Nephron (organoid): ENCODE measurements at regions not wholly inside any gene's neighbourhood (a gene's known extent, or its start where the extent isn't known, plus 50 kb on each side); places are given as distances from the start of the nearest gene placed in this dataset.

Experiments used
- H3K27ac Mint-ChIP-seq, 3 experiments: 2 replicates each; pipeline ENCODE4 v1.8.0; 2020; ENCODE audit warnings: mixed read lengths in 3 of 3, mild to moderate bottlenecking in 2 of 3, moderate library complexity in 1 of 3
- H3K27me3 Mint-ChIP-seq: 2 replicates; pipeline ENCODE4 v1.8.0; 2021; ENCODE audit warnings: low read depth, mild to moderate bottlenecking, moderate library complexity, mixed read lengths
- H3K36me3 Mint-ChIP-seq: 2 replicates; pipeline ENCODE4 v1.8.0; 2020; ENCODE audit warnings: low read depth, mixed read lengths
- H3K4me1 Mint-ChIP-seq: 2 replicates; pipeline ENCODE4 v1.8.0; 2020; ENCODE audit warnings: mixed read lengths
- H3K4me3 Mint-ChIP-seq, 3 experiments: 2 replicates each; pipeline ENCODE4 v1.8.0; 2020; ENCODE audit warnings: mild to moderate bottlenecking in 3 of 3, mixed read lengths in 3 of 3, moderate library complexity in 2 of 3
- H3K9me3 Mint-ChIP-seq: 2 replicates; pipeline ENCODE4 v1.8.0; 2020; ENCODE audit warnings: mixed read lengths
- TF ChIP-seq, protein P1 (sequence below), 3 experiments: fragments of 200-600 bp; sonication (generic); IDR thresholded peaks; one replicate each; pipeline ENCODE4 v1.5.0; 2021; ENCODE audit warnings: antibody characterized with exemption in 3 of 3; ENCODE audit not compliant: unreplicated experiment in 3 of 3

DNA sequence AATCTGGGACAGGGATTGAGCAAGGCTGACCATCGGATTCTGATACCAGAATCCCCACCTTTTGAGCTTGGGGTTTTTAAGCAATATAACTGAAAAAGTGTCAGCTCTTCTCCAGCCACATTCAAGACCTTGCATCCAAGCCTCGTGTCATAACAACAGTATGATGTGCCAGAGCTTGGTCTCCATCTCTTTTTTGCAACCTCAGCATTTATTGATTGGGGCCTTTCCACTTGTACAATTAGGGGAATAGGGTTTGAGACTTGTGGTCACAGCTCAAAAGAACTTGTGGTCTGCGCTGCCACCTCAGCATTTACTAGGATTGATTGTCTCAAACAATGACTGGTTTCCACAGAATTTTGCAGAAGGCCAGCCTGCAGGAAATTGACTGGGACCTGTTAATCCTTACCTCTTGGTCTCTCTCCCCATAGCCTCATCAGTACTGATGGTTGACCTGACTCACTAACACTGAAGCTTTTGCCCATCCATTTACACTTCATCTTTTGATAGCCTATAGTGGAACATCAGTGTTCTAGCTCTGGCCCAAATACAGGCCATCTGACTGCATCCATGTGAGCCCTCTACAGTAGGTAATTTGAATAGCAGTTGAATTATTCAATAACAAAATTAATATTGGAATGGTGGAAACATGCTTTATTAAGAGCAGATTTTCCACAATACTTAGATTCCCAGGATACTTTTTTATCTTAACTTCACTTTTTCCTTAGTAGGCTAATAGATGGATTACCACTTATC, 381.6 kb upstream of the PRR16 start:
- no peaks in the 10 kb centered on the region for H3K27me3 Mint-ChIP-seq
- no peak overlapping the region for H3K27ac Mint-ChIP-seq
- no peaks in the 10 kb centered on the region for H3K36me3 Mint-ChIP-seq
- TF ChIP-seq, protein P1, sequence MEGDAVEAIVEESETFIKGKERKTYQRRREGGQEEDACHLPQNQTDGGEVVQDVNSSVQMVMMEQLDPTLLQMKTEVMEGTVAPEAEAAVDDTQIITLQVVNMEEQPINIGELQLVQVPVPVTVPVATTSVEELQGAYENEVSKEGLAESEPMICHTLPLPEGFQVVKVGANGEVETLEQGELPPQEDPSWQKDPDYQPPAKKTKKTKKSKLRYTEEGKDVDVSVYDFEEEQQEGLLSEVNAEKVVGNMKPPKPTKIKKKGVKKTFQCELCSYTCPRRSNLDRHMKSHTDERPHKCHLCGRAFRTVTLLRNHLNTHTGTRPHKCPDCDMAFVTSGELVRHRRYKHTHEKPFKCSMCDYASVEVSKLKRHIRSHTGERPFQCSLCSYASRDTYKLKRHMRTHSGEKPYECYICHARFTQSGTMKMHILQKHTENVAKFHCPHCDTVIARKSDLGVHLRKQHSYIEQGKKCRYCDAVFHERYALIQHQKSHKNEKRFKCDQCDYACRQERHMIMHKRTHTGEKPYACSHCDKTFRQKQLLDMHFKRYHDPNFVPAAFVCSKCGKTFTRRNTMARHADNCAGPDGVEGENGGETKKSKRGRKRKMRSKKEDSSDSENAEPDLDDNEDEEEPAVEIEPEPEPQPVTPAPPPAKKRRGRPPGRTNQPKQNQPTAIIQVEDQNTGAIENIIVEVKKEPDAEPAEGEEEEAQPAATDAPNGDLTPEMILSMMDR (IDR thresholded peaks at IDR 0.05; ENCODE audit: unreplicated experiment in 3 of 3), result no peak
- H3K4me3 Mint-ChIP-seq, result no peak overlapping the region
- no peaks in the 10 kb centered on the region for H3K4me1 Mint-ChIP-seq
- H3K9me3 Mint-ChIP-seq, result no peaks in the 10 kb centered on the region

DNA sequence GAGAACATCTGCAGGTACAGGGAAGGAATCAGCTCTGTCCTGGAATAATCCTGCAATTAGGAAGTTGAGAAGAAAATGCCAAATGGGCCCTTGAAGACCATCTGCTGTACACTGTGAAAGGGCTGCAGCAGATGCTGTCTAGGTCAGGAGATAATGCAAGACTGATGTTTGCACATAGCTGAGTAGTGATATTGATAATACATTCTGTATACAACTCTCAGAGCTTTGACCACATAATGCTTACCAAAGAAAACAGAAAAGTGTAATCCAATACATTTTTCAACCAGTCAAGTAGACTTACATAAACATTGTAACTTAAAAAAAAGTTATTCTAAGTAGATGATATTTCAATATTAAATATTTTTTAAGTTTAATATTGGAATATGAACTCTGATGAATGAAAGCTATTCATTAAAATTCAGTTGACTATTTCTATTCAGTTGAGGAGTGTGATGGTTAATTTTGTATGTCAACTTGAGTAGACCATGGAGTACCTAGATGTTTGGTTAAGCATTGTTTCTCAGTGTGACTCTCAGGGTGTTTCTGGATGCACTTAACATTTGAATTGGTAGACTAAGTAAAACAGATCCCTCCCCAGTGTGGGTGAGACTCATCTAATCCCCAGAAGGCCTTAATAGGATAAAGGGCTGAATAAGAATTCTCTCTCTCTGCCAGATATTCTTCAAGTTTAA, 380.1 kb upstream of the PRR16 start:
- Mint-ChIP-seq H3K4me1 (peaks cover 3% of the 10 kb centered on the region), H3K27ac (no peak overlapping the region), H3K4me3 (no peak overlapping the region), H3K9me3 (no peaks in the 10 kb centered on the region), H3K36me3 (no peaks in the 10 kb centered on the region), H3K27me3 (no peaks in the 10 kb centered on the region)
- TF ChIP-seq, protein P1 (IDR thresholded peaks at IDR 0.05; ENCODE audit: unreplicated experiment in 3 of 3), result no peak

DNA sequence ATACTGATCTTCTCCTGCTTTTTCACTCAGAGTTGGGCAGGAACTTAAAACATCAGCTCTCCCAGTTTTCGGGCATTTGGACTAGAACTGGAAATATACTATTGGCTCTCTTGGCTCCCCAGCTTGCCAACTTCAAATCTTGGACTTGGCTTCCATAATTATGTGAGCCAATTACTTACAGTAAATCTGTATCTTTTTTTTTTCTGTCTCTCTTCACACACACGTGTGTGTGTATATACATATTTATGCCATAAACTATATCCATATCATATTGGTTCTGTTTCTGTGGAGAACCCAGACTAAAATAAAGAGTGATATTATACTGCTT, 379.6 kb upstream of the PRR16 start:
- H3K27ac Mint-ChIP-seq, result no peak overlapping the region
- no peaks in the 10 kb centered on the region for H3K36me3 Mint-ChIP-seq
- H3K4me3 Mint-ChIP-seq, result no peak overlapping the region
- no peaks in the 10 kb centered on the region for H3K27me3 Mint-ChIP-seq
- TF ChIP-seq, protein P1 (IDR thresholded peaks at IDR 0.05; ENCODE audit: unreplicated experiment in 3 of 3), result no peak
- H3K4me1 Mint-ChIP-seq, result peaks cover 5% of the 10 kb centered on the region
- H3K9me3 Mint-ChIP-seq, result no peaks in the 10 kb centered on the region

DNA sequence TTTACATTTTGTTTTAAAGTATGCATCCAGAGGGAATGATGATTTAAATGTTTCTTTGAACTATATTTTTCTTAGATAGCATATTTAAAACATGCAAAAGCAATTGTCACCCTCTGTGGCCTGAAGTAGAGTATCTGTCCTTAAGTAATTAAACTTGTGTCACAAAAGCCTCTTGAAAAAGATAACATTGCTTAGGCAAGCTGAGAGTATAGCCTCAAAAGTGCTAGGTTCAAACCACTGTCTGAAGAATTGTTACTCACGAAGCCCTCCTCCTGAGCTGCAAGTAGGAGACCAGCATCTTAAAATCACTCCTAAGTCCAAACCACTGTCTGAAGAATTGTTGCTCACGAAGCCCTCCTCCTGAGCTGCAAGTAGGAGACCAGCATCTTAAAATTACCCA, 378.0 kb upstream of the PRR16 start:
- Mint-ChIP-seq H3K36me3 (no peaks in the 10 kb centered on the region), H3K27me3 (no peaks in the 10 kb centered on the region), H3K9me3 (no peaks in the 10 kb centered on the region), H3K4me3 (no peak overlapping the region), H3K27ac (no peak overlapping the region), H3K4me1 (peaks cover 10% of the 10 kb centered on the region)
- TF ChIP-seq, protein P1 (IDR thresholded peaks at IDR 0.05; ENCODE audit: unreplicated experiment in 3 of 3), result no peak

DNA sequence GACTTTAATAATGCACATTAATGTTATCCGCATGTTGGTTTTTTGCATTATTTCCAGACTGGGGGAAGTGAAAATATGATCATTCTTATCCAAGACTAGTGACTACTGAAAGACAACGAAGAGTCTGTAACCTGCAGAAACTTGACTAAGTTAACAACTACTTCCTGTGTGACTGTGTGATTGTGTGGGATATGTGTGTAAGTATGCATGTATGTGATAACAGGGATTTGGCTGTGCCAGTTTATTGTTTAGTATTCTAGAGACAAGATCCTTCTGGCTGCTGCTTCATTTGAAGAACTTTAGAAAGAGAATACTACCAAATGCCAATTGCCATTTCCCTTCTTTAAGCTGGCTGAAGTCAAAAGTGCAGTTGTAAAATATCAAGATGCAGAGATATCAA, 375.7 kb upstream of the PRR16 start:
- Mint-ChIP-seq H3K4me3 (no peak overlapping the region), H3K36me3 (no peaks in the 10 kb centered on the region), H3K27me3 (no peaks in the 10 kb centered on the region), H3K9me3 (no peaks in the 10 kb centered on the region), H3K4me1 (peaks cover 10% of the 10 kb centered on the region), H3K27ac (no peak overlapping the region)
- TF ChIP-seq, protein P1 (IDR thresholded peaks at IDR 0.05; ENCODE audit: unreplicated experiment in 3 of 3), result no peak

DNA sequence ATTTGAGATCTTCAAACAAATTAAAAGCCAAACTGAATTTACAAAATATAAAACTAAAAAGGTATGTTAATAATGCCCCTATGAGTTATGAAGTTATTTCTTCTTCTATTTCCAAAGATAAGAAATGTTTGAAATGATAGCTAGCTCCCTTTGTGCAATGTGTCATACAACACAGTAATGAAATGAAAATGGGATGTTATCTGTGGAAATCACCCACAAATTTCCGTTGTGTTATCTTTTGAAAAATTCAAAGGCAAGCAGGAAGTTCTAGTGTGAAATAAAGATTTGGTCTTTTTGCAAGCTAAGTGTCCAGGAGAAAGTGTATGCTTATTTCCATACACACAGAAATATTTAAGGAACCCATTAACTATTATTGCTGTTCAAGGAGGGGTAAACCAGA, 375.3 kb upstream of the PRR16 start:
- Mint-ChIP-seq H3K9me3 (no peaks in the 10 kb centered on the region), H3K27ac (no peak overlapping the region), H3K4me3 (no peak overlapping the region), H3K4me1 (peaks cover 10% of the 10 kb centered on the region), H3K27me3 (no peaks in the 10 kb centered on the region), H3K36me3 (no peaks in the 10 kb centered on the region)
- TF ChIP-seq, protein P1 (IDR thresholded peaks at IDR 0.05; ENCODE audit: unreplicated experiment in 3 of 3), result no peak
